Jurkat, Clone E6-1 (cell line): ENCODE measurements at regions not wholly inside any gene's neighbourhood (a gene's known extent, or its start where the extent isn't known, plus 50 kb on each side); places are given as distances from the start of the nearest gene placed in this dataset.

Experiments
- DNase-seq: peaks from one replicate; pipeline ENCODE4 v3.0.0-alpha.2; 2011; ENCODE audit warnings: low read depth, low spot score
- H3K4me3 ChIP-seq: 2 replicates; pipeline ENCODE4 v1.5.1; 2011; ENCODE audit warnings: mild to moderate bottlenecking, low read length, control low read depth, moderate library complexity

DNA sequence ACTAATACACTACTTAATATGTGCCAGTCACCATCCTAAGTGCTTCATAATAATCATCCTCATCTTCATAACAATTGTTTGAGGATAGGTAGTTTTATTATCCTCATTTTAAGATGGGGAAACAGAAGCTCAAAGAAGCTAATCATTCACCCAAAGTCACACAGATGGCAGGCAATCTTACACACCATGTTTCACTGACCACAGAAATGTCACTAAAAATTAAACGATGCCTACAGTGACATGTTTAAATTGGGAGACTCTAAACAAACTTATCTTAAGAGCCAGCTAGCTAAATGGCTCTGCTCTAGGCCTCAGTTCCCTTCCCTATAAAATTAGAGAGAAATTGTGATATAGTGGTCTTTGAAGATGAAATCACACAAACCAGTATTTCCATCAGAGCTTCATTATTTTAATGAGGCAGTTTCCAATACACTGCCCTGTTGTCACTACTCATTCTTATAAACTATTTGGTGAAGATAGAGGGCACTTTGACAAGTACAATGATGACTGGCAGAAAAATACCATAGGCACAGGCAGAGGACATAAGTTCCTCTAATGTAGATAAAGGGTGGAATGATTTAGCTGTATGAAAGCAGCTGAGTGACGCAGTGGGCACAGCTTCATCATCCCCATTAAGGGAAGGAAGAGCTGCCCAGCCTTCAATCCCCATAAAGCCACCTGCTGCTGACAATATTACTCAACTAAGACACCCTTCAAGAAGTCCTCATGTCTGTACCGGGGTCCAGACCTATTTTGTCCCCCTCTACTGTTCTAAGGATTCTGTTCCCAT, 224.1 kb downstream of the ACTL7B start:
- DNase-seq, result no peak
- no peak overlapping the region for H3K4me3 ChIP-seq

- no peak for DNase-seq
- H3K4me3 ChIP-seq, result no peak overlapping the region
Measured at GRCh38 chr9:108628316-108628715, 227.5 kb downstream of the ACTL7B start.

- no peak overlapping the region for H3K4me3 ChIP-seq
- no peak for DNase-seq
Measured at GRCh38 chr9:108626743-108627142, 229.0 kb downstream of the ACTL7B start.

GRCh38 chr9:108621991-108622855, 233.6 kb downstream of the ACTL7B start:
- DNase-seq, result no peak
- H3K4me3 ChIP-seq, result no peak overlapping the region

- no peak for DNase-seq
- no peak overlapping the region for H3K4me3 ChIP-seq
Measured at GRCh38 chr9:108620767-108621166, 235.0 kb downstream of the ACTL7B start.

GRCh38 chr9:108618906-108619550, 236.8 kb downstream of the ACTL7B start:
- no peak for DNase-seq
- H3K4me3 ChIP-seq, result no peak overlapping the region

DNA sequence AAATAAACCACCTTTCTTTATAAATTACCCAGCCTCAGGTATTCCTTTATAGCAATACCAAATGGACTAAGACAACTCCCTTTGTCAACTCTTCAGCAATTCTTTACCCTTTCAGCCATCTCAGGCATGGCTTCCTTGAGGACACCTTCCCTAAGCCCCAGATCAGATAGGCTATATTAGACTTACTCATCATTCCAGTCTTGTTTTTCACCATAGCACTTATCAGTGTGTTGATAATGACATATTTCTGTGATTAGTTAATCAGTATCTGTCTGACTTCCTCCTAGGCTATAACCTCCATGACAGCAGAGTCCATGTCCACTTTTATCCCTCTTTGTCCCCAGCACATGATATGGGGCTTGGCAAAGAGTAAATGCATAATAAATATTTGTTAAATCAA, 238.1 kb downstream of the ACTL7B start:
- no peak for DNase-seq
- H3K4me3 ChIP-seq, result no peak overlapping the region

DNA sequence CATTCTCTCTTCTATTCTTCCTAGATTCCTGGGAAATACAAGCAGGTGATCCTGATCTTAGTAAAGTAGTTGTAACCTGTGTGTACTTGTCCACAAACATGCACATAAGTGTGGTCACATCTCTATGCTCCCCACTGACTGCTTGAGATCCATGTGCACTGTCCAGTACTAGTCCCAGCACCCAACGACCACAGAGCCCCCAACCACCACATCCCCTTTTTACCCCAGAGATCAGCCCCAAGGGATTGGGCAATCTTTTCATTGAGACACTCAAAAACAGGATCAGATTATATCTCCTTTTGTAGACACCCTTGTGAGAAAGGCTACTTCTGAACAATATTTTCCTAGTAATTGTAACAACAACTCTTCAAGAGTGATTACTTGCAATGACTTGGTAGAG, 240.6 kb downstream of the ACTL7B start:
- no peak overlapping the region for H3K4me3 ChIP-seq
- no peak for DNase-seq

- no peak overlapping the region for H3K4me3 ChIP-seq
- DNase-seq, result no peak
Measured at GRCh38 chr9:108612513-108612912, 243.3 kb downstream of the ACTL7B start.

GRCh38 chr9:108609897-108610253, 245.9 kb downstream of the ACTL7B start:
- no peak overlapping the region for H3K4me3 ChIP-seq
- DNase-seq, result no peak

DNA sequence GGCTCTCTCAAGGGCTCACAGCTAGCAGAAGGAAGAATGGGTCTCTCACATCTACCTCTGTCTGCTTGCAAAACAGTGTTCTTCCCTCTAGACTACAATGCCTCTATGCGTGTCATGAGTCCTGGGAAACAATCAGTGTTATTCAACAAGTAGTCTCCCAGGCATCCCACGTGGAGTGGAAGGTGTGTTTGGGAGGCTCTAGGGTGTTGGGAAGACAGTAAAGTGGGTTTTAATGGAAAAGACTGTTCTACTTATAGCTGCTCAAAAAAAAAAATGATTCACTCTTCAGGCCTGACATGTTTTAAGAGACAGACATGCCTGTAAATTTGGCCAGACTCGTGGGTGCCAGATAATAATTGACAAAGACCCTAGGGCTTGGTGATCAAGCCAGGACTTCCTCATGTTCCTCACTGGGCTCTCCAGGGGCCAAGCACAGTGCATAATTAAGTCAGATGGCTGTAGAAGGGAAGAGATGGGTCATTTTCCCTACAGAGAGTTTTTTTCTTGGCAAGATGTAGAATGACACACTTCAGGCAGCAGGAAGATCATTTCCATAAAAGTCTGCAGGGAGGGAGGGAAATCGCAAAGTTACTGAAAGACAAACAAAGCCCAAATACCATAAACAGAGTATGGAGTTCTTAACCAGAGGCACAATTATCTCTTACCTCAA, 246.4 kb downstream of the ACTL7B start:
- H3K4me3 ChIP-seq, result no peak overlapping the region
- DNase-seq, result no peak

DNA sequence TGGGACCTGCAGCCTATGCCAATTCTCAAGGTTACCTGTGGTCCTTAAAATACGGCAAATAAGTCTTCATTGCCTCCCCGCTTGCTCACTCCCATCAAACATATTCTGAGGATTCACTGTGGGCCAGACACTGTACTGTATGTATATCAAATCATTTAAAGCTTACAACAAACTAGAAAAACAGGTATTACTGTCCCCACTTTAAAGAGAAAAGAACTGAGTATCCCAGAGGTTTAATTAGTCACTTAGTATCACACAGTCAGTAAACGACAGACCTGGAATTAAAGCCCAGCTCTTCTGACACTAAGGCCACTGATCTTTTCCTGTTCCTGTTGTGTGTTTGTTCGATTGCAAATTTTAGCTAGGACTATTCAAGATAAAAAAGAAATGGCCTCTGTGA, 248.2 kb downstream of the ACTL7B start:
- no peak for DNase-seq
- H3K4me3 ChIP-seq, result no peak overlapping the region

DNA sequence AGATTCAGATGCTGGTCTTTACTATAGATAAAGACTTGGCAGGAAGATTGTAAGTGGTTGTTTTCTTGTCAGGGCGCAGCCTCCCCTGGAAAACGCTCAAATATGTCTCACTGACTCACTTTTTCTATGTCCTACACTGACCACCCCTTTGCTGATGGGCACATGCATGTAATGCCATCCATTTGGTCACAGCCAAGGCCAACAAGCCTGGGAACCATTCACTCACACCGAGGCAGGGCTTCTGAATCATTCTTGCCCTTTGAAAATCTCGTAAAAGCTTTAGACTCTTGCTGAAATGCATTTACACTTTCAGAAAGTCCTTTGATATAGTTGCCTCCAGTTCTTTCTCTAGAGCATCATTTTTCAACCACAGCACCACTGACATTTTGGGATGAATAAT, 249.4 kb downstream of the ACTL7B start:
- H3K4me3 ChIP-seq, result no peak overlapping the region
- DNase-seq, result no peak

DNA sequence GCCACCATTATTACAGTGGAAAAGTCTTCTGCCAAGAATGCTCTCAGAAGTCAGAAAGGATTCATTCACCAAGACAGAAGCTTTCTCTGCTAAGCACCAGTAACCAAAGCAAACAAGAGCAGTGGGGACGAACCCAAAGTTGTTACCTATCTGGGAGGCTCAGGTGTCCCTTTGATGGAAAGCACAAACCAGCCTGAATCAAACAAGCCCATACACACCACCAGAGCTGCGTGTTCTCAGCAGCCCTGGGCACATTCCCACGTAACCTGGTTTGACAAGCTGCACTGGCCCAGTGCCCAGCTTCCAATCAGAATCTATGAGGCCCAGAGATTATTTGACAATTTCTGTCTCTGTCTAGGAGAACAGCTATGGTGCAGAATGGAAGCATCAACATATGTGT, 252.6 kb downstream of the ACTL7B start:
- H3K4me3 ChIP-seq, result no peak overlapping the region
- DNase-seq, result no peak

- no peak overlapping the region for H3K4me3 ChIP-seq
- no peak for DNase-seq
Measured at GRCh38 chr9:108600896-108601295, 254.9 kb downstream of the ACTL7B start.

- DNase-seq, result no peak
- H3K4me3 ChIP-seq, result no peak overlapping the region
Measured at GRCh38 chr9:108599571-108599970, 256.2 kb downstream of the ACTL7B start.

DNA sequence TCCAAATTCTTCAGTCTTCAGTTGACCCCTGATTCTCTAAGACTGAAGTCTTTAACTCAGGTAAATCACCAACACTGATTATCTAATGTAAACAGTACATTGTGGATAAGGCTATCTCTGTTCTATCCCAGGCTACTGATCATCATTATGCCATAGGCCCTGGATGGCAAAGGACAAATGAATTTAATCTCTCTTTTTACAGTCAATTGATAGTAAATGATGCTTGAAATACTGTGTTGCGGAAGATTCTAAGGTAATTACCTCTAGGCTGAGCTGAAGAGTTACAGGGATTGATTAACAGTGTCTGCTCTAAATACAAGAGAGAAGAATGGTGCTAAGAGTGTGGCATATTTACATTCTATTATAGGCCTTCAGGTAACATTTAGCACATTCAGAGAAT, 264.7 kb downstream of the ACTL7B start:
- DNase-seq, result no peak
- H3K4me3 ChIP-seq, result no peak overlapping the region

- no peak for DNase-seq
- H3K4me3 ChIP-seq, result no peak overlapping the region
Measured at GRCh38 chr9:108588246-108588645, 267.5 kb downstream of the ACTL7B start.

- no peak for DNase-seq
- no peak overlapping the region for H3K4me3 ChIP-seq
Measured at GRCh38 chr9:108586471-108587139, 269.2 kb downstream of the ACTL7B start.
